Tibial nerve (tissue), 4 donors: ENCODE measurements at regions not wholly inside any gene's neighbourhood (a gene's known extent, or its start where the extent isn't known, plus 50 kb on each side); places are given as distances from the start of the nearest gene placed in this dataset.
"Not testable (repeated sequence)": the region's sequence is repeated elsewhere in the genome, so short reads cannot be mapped to it uniquely, and the experiment has no call there.

ENCODE experiments used
- EP300 ChIP-seq, 2 donors: sonication (generic); formaldehyde crosslinking; IDR thresholded peaks; one replicate each; pipeline ENCODE4 v1.6.1; 2017; ENCODE audit warnings: antibody characterized with exemption in 2 of 2, mild to moderate bottlenecking in 1 of 2
- TF ChIP-seq, protein P1 (sequence below), 5 experiments: fragments of 200-600 bp in 3 of 5; fragments of 450-650 bp in 2 of 5; sonication (generic) in 3 of 5; IDR thresholded peaks; one replicate each; pipeline ENCODE4 v1.5.1; 2016 to 2019; ENCODE audit warnings: antibody characterized with exemption in 5 of 5, mild to moderate bottlenecking in 3 of 5, moderate library complexity in 2 of 5

DNA sequence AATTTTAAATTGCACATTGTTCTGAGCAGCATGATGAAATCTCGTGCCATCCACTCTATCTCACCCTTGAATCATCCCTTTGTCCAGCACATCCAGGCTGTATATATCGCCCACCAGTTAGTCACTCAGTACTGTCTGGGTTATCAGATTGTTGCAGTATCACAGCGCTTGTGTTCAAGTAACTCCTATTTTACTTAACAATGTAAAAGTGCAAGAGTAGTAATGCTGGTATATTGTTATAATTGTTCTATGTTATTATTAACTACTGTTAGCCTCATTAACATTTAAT is 82.8 kb upstream of the NBPF26 start:
- TF ChIP-seq, protein P1, sequence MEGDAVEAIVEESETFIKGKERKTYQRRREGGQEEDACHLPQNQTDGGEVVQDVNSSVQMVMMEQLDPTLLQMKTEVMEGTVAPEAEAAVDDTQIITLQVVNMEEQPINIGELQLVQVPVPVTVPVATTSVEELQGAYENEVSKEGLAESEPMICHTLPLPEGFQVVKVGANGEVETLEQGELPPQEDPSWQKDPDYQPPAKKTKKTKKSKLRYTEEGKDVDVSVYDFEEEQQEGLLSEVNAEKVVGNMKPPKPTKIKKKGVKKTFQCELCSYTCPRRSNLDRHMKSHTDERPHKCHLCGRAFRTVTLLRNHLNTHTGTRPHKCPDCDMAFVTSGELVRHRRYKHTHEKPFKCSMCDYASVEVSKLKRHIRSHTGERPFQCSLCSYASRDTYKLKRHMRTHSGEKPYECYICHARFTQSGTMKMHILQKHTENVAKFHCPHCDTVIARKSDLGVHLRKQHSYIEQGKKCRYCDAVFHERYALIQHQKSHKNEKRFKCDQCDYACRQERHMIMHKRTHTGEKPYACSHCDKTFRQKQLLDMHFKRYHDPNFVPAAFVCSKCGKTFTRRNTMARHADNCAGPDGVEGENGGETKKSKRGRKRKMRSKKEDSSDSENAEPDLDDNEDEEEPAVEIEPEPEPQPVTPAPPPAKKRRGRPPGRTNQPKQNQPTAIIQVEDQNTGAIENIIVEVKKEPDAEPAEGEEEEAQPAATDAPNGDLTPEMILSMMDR (IDR thresholded peaks at IDR 0.05), result not testable (repeated sequence)
- not testable (repeated sequence) for TF ChIP-seq EP300 (IDR thresholded peaks at IDR 0.05)
